Small intestine (tissue), 7 donors: ENCODE measurements at regions not wholly inside any gene's neighbourhood (a gene's known extent, or its start where the extent isn't known, plus 50 kb on each side); places are given as distances from the start of the nearest gene placed in this dataset.

Experiments used
- DNase-seq, 2 donors: peaks; one replicate each; pipeline versions ENCODE4 v3.0.0 to v3.0.0-alpha.2; 2013
- FAIRE-seq: peaks from 2 replicates; lab custom pipeline; 2012; peaks lifted over from hg19 to GRCh38; lab: Jason Lieb, UNC
- H3K27ac ChIP-seq, 3 donors: one replicate each; pipeline ENCODE4 v1.5.1; 2013; ENCODE audit warnings: low read length in 2 of 3, mild to moderate bottlenecking in 2 of 3, control low read depth in 1 of 3, inconsistent platforms in 1 of 3, low read depth in 1 of 3, moderate library complexity in 1 of 3
- H3K27me3 ChIP-seq, 3 donors: one replicate each; pipeline ENCODE4 v1.6.1; 2013; ENCODE audit warnings: low read length in 3 of 3, inconsistent platforms in 1 of 3; ENCODE audit not compliant: control insufficient read depth in 3 of 3, insufficient read depth in 3 of 3
- H3K36me3 ChIP-seq, 3 donors: one replicate each; pipeline ENCODE4 v1.6.1; 2013; ENCODE audit warnings: low read length in 3 of 3, inconsistent platforms in 1 of 3, low read depth in 1 of 3, mild to moderate bottlenecking in 1 of 3, moderate library complexity in 1 of 3; ENCODE audit not compliant: control insufficient read depth in 3 of 3, insufficient read depth in 2 of 3
- H3K4me1 ChIP-seq, 3 donors: one replicate each; pipeline ENCODE4 v1.6.1; 2013; ENCODE audit warnings: low read length in 2 of 3, inconsistent platforms in 1 of 3, low read depth in 1 of 3, mild to moderate bottlenecking in 1 of 3, moderate library complexity in 1 of 3; ENCODE audit not compliant: control insufficient read depth in 3 of 3, insufficient read depth in 2 of 3
- H3K4me3 ChIP-seq, 3 donors: one replicate each; pipeline ENCODE4 v1.5.1; 2013; ENCODE audit warnings: low read length in 3 of 3, control low read depth in 1 of 3, inconsistent platforms in 1 of 3, low read depth in 1 of 3, mild to moderate bottlenecking in 1 of 3, moderate library complexity in 1 of 3
- H3K9me3 ChIP-seq, 2 donors: one replicate each; pipeline ENCODE4 v1.6.1; 2013; ENCODE audit warnings: low read depth in 1 of 2, low read length in 1 of 2; ENCODE audit not compliant: control insufficient read depth in 2 of 2, insufficient read depth in 1 of 2
- WGBS, 3 donors: extraction: QIAGEN DNeasy Blood & Tissue Kit; methylation state at CpG; one replicate each; pipeline ENCODE4 v1.1.7; 2013; 5-methylcytosine and 5-hydroxymethylcytosine counted together
- donor health status: healthy with polysubstance abuse.
- donor health status: control.
- donor health status: control.
- donor health status: Bipolar disorder and iron deficiency.
- donor health status: healthy.

GRCh38 chr3:181793006-181793405 is 81.3 kb downstream of the SOX2 start:
- 69 to 78% (median 72%) methylated on average over 7 of the region's 7 CpGs for WGBS, 3 donors
- FAIRE-seq (no peak), DNase-seq (no peak)
- Histone ChIP-seq H3K27ac (no peak overlapping the region), H3K27me3 (no peaks in the 10 kb centered on the region), H3K36me3 (no peaks in the 10 kb centered on the region), H3K9me3 (no peaks in the 10 kb centered on the region), H3K4me3 (no peak overlapping the region), H3K4me1 (no peaks in the 10 kb centered on the region)

DNA sequence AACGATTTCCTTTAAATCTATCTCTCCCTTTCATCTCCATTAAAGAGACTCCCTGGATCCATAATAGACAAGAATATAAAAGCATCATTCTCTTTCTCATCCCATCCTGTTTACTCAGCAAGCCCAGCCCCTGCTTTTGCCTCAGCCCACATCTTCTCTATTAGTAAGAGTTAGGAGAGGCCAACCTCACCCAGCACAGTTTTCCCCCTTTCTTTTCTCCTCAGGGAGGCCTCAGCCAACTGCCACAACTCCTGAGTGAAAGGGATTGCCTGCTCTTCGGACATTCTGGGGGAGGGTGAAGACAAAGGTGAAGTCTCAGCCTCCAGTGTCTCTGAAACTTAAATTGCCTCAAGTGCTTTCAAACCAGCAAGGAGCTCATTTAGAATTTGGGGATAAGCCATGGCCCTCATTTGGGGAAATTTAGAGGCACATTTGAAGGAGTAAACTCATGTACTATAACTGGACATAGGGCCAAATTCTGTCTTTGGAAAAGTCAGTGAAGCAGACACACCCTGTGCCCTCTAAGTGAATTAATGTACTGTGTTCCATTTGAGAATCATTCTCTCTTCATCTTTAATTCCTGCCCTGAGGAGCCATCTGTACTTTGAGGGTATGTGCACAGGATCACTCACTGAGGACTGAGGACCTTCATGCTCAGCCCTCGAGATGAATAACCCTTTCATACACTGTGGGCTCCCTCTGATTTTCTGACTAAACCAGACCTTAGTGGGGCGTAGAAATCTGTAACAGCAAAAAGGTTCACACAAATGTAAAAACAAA is 82.5 kb downstream of the SOX2 start:
- H3K4me3 ChIP-seq: no peak overlapping the region
- DNase-seq: no peak
- H3K27me3 ChIP-seq: no peaks in the 10 kb centered on the region
- 39 to 71% (median 47%) methylated on average over 4 of the region's 4 CpGs for WGBS, 3 donors
- no peaks in the 10 kb centered on the region for H3K9me3 ChIP-seq
- H3K36me3 ChIP-seq: no peaks in the 10 kb centered on the region
- H3K27ac ChIP-seq: no peak overlapping the region
- H3K4me1 ChIP-seq: no peaks in the 10 kb centered on the region
- no peak for FAIRE-seq

- Histone ChIP-seq H3K27ac (no peak overlapping the region), H3K9me3 (no peaks in the 10 kb centered on the region), H3K4me1 (no peaks in the 10 kb centered on the region), H3K4me3 (no peak overlapping the region), H3K27me3 (no peaks in the 10 kb centered on the region), H3K36me3 (no peaks in the 10 kb centered on the region)
- DNase-seq (no peak), FAIRE-seq (no peak)
- WGBS, 3 donors: 74 to 79% (median 74%) methylated on average over 3 of the region's 3 CpGs
Observed at GRCh38 chr3:181796641-181797040, 84.9 kb downstream of the SOX2 start.

- no peak for DNase-seq
- 43 to 56% (median 45%) methylated on average over 2 of the region's 2 CpGs for WGBS, 3 donors
Observed at GRCh38 chr3:181797431-181797830, 85.7 kb downstream of the SOX2 start.

DNA sequence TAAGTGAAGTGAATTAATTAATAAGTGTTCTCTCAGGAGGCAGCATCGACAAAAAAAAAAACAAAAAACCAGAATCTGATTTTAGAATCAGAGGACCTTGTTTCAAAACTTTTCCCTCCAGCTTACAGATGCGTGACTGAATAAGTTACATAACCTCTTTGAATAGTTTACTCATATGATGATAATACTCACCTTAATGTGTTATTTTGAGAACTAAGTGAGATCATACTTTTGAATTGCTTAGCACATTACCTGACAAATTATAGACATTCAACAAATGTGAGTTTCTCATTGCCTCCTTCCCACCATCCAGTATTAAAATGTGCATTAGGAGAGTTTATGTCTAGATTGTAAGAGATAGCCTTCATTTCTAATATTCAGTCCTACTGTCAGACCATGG is 94.0 kb downstream of the SOX2 start:
- Histone ChIP-seq H3K9me3 (no peaks in the 10 kb centered on the region), H3K4me3 (no peak overlapping the region), H3K27ac (no peak overlapping the region), H3K27me3 (no peaks in the 10 kb centered on the region), H3K4me1 (no peaks in the 10 kb centered on the region), H3K36me3 (no peaks in the 10 kb centered on the region)
- no peak for FAIRE-seq
- no peak for DNase-seq
- 68 to 82% (median 69%) methylated on average over 2 of the region's 2 CpGs for WGBS, 3 donors

More at GRCh38 chr3:181797431-181797830, 85.7 kb downstream of the SOX2 start:
- no peak overlapping the region for H3K4me3 ChIP-seq
- H3K27ac ChIP-seq: no peak overlapping the region
- H3K4me1 ChIP-seq: no peaks in the 10 kb centered on the region
- H3K36me3 ChIP-seq: no peaks in the 10 kb centered on the region
- H3K27me3 ChIP-seq: no peaks in the 10 kb centered on the region
- H3K9me3 ChIP-seq: no peaks in the 10 kb centered on the region
- no peak for FAIRE-seq

DNA sequence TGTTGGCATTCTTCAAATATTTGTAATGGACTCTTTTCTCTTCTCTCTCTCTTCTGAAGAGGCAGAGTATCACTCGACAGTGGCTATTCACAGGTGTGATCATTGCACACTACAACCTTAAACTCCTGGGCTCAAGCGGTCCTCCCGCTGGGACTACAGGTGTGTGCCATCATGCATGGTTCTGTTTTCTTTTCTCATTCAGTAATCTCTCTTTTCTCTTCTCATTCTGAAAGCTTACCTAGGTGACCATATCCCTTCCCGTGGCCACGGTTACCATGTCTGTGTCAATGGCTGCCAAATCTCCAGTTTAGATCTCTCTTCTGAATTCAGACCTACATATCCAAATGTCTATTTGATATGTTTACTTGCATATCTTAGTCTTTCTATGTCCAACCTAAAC is 96.3 kb downstream of the SOX2 start:
- Histone ChIP-seq H3K9me3 (no peaks in the 10 kb centered on the region), H3K4me3 (no peak overlapping the region), H3K36me3 (no peaks in the 10 kb centered on the region), H3K4me1 (no peaks in the 10 kb centered on the region), H3K27ac (no peak overlapping the region), H3K27me3 (no peaks in the 10 kb centered on the region)
- WGBS, 3 donors: 85 to 90% (median 87%) methylated on average over 5 of the region's 5 CpGs
- DNase-seq (no peak), FAIRE-seq (no peak)

DNA sequence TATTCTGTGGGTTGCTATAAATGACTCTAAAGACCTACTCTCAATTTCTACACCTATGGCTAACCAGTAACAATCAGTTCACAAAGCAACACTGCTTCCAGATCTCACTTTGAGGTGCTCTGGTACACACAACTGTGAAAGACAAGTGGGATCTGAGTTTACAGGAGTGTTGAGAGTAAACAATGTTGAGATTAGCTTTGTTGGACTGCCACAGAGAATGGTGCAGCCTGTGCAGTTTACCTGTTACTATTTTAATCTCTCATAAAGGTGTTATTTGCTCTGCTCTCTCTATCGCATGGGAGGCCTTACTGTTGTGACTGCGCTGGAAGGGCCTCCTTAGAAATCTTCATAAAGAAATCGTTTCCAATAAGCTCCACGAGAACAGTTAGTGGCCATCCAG is 112.0 kb downstream of the SOX2 start:
- no peak overlapping the region for H3K27ac ChIP-seq
- no peaks in the 10 kb centered on the region for H3K9me3 ChIP-seq
- no peaks in the 10 kb centered on the region for H3K27me3 ChIP-seq
- WGBS, 3 donors: 67 to 80% (median 69%) methylated on average over 4 of the region's 4 CpGs
- FAIRE-seq: no peak
- H3K4me1 ChIP-seq: no peaks in the 10 kb centered on the region
- H3K4me3 ChIP-seq: no peak overlapping the region
- no peaks in the 10 kb centered on the region for H3K36me3 ChIP-seq
- no peak for DNase-seq

DNA sequence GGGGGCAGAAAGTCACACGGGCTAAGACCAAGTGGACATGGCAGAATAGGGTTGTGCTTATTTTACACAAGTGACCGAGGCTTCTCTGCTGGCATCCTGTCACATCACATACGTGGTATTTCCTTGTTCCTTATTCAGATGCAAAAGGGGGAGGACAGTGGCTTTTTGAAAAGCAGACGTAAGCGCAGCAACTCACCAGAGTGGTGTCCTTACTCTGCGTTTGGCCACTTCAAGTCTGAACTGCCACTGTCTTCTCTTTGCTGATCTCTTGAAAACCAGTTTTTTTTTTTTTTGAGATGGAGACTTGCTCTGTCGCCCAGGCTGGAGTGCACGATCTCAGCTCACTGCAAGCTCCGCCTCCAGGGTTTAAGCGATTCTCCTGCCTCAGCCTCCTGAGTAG is 113.2 kb downstream of the SOX2 start:
- Histone ChIP-seq H3K4me3 (no peak overlapping the region), H3K4me1 (no peaks in the 10 kb centered on the region), H3K27me3 (no peaks in the 10 kb centered on the region), H3K27ac (no peak overlapping the region), H3K9me3 (no peaks in the 10 kb centered on the region), H3K36me3 (no peaks in the 10 kb centered on the region)
- no peak for DNase-seq
- no peak for FAIRE-seq
- 80 to 83% (median 82%) methylated on average over 10 of the region's 10 CpGs for WGBS, 3 donors
